GM18907 (cell line): ENCODE measurements at regions not wholly inside any gene's neighbourhood (a gene's known extent, or its start where the extent isn't known, plus 50 kb on each side); places are given as distances from the start of the nearest gene placed in this dataset.

Experiments used
- ATAC-seq: cut with Tn5 transposase; IDR thresholded peaks from one replicate; pipeline ENCODE4 v1.9.1; 2021; ENCODE audit warnings: mild to moderate bottlenecking, moderate library complexity; ENCODE audit not compliant: unreplicated experiment

DNA sequence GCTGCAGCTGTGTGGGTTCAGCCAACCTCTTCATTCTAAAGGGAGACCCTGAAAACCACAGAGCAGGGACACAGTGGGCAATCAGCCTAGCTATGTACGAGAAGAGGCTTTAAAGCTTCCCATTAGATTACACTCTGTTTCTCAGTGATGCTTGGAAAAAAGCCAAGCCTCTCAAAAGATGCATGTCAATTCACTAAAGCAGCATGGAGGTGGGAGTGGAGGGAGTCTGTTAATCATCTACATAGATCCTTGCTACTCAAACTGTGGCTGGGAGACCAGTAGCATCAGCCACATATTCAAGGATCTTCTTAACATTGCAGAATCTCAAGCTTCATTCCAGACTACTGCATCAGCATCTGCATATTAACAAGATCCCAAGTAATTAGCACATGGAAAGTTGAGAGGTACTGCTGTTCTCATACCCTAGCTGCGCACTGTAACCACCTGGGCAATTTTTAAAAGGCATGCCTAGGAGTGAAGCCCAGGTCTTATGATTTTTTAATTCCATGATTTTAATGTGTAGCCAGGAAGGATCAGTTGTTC is 305.9 kb downstream of the PMP22 start:
- ATAC-seq, result no peak

GRCh38 chr17:14953405-14953804 is 311.7 kb downstream of the PMP22 start:
- ATAC-seq, result no peak

GRCh38 chr17:14950686-14951085 is 314.4 kb downstream of the PMP22 start:
- no peak for ATAC-seq

DNA sequence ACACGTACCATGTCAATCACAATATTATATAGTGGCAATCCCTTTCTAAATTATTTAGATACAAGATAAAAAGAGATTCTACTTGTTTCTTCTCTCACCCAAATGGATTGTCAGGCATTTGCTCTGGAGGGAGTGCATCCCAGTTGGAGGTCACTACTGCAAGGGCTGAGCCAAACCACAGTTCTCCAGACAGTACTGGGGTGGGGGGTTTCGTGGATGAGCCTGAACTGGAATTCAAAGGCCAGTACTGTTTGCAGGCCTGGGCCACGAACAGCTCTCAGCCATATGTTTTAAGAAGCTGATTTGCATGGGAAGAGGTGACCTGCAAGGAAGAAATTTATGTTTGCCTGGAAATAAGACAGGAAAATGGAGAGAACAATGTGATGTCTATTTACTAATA is 314.9 kb downstream of the PMP22 start:
- ATAC-seq, result no peak

DNA sequence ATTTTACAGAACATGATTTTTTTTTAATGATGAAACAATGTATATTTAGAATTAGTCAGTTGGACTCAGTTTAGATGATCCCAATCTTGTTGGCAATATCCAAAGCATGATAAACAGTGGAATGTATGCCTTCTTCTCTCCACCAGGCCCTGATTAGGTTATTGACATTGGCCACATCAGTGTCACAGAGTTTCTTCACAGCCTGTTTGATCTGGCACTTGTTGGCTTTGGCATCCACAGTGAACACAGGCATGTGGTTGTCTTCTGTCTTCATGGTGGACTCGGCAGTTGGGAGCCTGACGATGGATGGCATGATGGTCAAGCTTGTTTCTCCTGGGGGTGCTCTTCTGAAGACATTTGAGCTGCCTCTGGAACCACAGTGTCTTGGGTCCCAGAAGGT is 317.5 kb downstream of the PMP22 start:
- no peak for ATAC-seq

GRCh38 chr17:14946481-14946880 is 318.6 kb downstream of the PMP22 start:
- no peak for ATAC-seq

GRCh38 chr17:14942526-14943190 is 322.5 kb downstream of the PMP22 start:
- ATAC-seq, result no peak

GRCh38 chr17:14940938-14941265 is 324.2 kb downstream of the PMP22 start:
- ATAC-seq, result no peak

GRCh38 chr17:14940108-14940937 is 324.8 kb downstream of the PMP22 start:
- no peak for ATAC-seq

DNA sequence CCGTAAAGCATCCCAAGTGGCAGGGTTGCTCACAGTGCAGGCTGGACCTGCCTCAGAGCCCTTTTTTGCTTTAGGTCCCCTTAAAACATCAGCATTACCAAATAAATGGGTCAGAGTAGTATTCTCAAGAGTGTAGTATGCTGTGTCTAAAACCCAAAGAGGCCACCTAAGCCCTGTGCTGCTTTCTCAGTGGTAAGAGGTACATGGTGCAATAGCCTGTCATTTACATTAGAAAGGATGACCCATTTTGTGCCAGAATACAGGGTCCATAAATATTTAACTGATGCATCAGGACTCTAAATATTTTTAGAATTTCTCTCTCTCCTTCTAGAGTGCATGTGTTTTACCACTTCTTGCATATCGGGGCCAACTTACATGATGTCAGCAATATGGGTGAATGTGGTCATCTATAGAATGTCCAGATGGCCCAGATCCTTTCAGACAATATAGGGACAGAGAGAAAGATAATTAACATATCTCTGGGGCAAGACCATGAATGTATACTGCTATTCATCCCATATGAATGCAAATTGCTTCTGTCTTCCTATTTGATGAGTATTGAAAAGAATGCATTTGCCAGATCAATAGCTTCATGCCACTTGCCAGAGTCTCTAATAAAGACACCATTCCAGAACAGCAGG is 329.2 kb downstream of the PMP22 start:
- ATAC-seq, result no peak

GRCh38 chr17:14935139-14935841 is 329.8 kb downstream of the PMP22 start:
- ATAC-seq, result no peak

GRCh38 chr17:14933676-14934075 is 331.4 kb downstream of the PMP22 start:
- ATAC-seq, result no peak

- no peak for ATAC-seq
Observed at GRCh38 chr17:14926526-14927122, 338.5 kb downstream of the PMP22 start.

DNA sequence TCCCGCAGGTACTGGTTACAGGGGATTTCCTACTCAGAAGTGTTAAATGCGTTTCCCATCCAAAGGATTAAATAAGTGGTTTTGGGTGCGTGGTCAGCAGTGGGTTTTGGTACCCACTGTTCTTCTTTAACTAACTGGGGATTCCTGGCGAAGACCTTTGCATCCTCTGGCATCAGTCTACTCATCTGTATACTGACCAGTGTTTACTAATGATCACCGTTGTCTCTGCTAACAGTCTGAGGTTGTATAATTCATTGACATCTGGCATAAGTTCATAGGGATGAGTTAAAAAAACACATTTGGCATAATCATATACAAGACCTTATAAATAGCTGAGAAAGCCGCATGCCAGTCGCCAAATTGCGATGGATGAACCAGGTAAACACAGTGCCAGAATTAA is 339.1 kb downstream of the PMP22 start:
- no peak for ATAC-seq

- no peak for ATAC-seq
Observed at GRCh38 chr17:14925498-14925897, 339.6 kb downstream of the PMP22 start.

DNA sequence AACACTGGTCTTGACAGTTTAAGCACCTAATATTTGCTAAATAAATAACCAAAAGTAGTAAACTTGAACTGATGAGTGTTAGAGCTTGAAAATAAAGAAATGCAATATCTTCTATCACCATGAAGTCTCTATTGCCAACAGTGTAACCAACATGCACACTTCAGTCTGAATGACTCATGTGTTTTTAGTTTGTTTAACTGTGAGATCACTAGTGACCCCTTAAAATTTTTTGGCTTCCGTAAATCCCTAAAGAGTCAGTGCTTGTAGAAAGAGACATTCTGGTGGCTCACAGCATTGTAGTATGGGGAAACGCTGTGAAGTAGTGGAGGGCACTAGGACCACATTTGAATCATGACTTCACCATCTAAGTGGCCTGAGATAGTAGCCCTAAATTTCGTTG is 341.1 kb downstream of the PMP22 start:
- no peak for ATAC-seq

GRCh38 chr17:14922411-14922810 is 342.7 kb downstream of the PMP22 start:
- ATAC-seq, result no peak

GRCh38 chr17:14921936-14922335 is 343.2 kb downstream of the PMP22 start:
- ATAC-seq, result no peak

DNA sequence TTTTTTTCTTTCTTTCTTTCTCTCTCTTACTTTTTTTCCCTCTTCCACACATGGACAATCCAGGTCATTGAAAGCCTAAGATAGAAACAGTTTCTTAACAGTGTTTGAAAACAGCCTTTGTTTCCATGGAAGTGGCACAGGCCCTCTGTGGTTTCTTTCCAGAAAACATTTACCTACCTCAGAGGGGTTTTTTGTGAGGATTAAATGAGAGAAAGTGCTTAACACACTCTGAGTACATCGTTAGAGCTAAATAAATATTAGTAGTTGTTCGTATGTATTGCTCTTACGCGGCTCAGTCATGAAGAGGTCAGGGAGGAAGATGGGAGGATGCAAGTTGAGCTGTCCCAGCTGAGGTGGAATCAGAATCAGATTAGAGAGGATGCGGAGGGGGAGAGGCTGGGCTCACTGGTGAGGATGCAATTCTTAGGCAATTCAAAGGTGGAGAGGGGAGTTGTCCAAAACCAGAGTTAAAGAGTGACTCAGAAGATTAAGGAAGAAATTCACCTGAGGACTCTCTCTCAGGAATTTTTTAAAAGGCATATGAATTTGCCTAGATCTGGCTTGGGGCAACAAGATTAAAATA is 345.4 kb downstream of the PMP22 start:
- ATAC-seq, result no peak

- ATAC-seq, result no peak
Observed at GRCh38 chr17:14919094-14919493, 346.0 kb downstream of the PMP22 start.
